ENCODE measurements at regions not wholly inside any gene's neighbourhood (a gene's known extent, or its start where the extent isn't known, plus 50 kb on each side); places are given as distances from the start of the nearest gene placed in this dataset.
"Not testable (repeated sequence)": the region's sequence is repeated elsewhere in the genome, so short reads cannot be mapped to it uniquely, and the experiment has no call there.

DNA sequence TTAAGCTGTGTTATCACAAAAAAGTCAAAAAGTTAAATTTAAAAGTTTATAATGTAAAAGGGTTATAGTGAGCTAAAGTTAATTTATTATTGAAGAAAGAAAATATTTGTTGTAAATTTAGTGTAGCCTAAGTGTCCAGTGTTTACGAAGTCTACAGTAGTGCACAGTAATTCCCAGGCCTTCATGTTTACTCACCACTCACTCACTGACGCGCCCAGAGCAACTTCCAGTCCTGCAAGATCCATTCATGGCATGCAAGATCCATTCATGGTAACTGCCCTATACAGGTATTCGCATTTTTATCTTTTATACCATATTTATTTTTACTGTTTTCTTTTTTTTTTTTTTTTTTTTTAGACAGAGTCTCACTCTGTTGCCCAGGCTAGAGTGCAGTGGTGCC, 69.5 kb downstream of the TPRA1 start:
- DNase-seq (ENCODE audit: low spot score): no peak

GRCh38 chr3:127518456-127519081, 72.0 kb downstream of the TPRA1 start:
- DNase-seq (ENCODE audit: low spot score): no peak

DNA sequence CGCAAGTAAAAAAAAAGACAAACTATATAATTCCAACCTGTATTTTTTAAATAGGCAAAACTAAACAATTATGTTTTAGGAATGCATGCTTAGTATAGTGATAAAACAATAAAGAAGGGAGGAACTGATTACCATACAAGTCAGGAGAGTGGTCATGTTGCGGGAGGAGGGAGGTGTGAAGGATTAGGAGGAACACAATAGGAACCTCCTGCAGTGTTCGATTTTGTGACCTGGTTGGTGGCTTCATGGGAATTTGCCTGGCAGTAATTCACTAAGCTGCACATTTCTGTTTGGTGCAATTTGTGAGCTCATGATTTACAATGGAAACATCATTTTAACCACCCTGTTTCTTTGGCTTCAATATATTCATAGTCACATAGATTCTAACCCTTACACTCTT, 78.3 kb downstream of the TPRA1 start:
- no peak for DNase-seq (ENCODE audit: low spot score)

- DNase-seq (ENCODE audit: low spot score): no peak
These were observed 89.4 kb downstream of the TPRA1 start for GRCh38 chr3:127501177-127501576.

DNA sequence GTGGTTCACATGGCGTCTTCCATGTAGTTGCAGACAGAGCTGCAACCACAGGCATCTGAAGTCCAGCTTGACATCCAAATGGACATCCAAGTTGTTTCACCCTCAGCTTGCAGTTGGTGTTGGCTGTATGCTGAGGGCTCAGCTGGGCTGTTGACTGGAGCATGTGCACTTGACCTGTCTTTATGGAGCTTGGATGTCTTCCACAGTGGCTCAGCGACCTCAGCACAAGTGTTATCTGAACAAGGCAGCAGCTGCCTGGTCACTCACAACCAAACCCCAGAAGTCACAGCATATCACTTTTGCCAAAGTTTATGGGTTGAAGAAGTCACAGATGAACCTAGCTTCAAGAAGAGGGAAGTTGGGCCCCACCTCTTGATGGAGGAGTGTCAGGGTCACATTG, 92.9 kb downstream of the TPRA1 start:
- no peak for DNase-seq (ENCODE audit: low spot score)

- DNase-seq (ENCODE audit: low spot score): no peak
These were observed 93.4 kb downstream of the TPRA1 start for GRCh38 chr3:127497166-127497565.

DNA sequence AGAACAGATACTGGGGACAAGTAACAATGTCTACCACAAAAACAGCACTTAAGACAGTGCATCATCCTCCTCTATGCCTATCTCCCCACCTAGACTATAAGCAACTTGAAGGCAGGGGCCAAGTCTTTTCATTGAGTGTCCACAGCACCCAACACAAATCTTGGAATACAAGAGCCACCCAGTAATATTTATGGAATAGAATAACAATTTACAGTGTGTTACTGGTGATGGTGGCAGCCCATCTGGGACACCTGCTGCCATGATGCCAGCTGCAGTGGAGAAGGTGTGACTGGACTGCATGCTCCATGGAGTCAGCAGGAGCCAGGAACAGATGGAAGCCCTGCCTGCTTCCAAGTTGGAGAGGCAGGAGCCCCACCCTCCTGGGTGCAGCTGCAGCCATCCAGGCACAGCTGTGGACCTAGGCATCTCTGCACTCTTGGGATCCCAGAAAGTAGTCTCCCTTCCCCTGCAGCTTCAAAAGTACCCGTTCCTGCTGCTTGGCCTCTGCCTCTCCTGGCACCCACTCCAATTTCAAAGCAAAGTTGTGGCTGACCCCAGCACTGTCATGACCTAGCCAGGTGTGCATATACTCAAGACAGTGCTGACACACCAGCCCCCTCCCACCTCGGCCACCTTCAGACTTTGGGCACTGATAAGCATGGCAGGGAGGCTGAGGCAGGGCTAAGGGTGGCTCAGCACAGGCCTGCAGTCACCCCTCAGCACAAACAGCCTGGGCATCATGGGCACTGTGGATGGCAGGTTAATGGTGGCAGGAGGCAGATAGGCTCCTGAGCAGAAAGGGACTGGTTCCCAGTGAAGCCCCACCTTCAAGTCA, 94.5 kb downstream of the TPRA1 start:
- DNase-seq (ENCODE audit: low spot score): no peak

GRCh38 chr3:127493924-127494646, 96.4 kb downstream of the TPRA1 start:
- DNase-seq (ENCODE audit: low spot score): no peak

DNA sequence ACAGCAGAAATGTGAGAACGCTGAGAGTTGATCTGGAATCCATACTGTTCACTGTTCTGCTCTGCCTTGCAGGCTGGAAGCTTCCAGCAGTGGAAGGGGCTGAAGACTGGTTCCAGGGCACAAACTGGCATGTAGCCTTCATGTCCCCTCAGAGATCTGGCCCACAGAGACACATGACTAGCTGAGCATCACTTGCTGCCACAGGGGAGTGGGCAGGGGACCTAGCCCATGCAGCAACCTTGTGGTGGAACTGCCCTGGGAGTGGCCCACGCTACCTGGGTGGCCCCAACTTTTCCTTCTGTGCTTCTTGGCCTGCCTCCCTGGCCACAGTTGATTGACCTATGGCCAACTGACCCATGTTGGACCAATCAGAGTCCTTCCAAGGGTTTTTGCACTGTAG, 98.1 kb downstream of the TPRA1 start:
- DNase-seq (ENCODE audit: low spot score): peak; percentile 17

DNA sequence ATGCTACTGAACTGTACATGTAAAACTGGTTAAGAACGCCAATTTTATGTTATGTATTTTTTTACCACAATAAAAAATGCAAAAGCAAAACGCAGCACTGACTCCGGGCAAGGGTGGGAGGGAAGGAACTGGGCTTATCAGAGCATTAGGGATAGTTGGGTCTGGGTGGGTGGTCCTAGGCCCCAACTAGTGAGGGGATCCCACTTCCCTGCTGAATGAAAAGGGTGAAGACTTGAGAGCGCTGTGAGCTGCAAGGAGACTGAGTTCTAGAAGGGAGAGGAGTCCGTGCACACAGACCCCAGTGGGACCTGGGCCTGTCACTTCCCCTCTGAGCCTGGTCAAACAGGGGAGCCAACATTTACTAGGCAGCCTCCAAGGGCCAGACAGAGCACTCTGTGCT, 98.6 kb downstream of the TPRA1 start:
- no peak for DNase-seq (ENCODE audit: low spot score)

- peak; percentile 17 for DNase-seq (ENCODE audit: low spot score)
These were observed 99.2 kb downstream of the TPRA1 start for GRCh38 chr3:127491323-127491722.

DNA sequence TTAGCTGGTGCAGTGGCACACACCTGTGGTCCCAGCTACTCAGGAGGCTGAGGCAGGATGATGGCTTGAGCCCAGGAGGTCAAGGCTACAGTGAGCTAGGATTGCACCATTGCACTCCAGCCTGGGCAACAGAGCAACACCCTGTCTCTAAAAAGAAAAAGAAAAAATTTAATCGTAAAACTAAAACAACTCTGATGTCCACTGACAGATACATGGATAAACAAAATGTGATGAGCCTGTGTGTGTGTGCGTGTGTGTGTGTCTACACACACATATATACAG, 99.6 kb downstream of the TPRA1 start:
- DNase-seq (ENCODE audit: low spot score): not testable (repeated sequence)

DNA sequence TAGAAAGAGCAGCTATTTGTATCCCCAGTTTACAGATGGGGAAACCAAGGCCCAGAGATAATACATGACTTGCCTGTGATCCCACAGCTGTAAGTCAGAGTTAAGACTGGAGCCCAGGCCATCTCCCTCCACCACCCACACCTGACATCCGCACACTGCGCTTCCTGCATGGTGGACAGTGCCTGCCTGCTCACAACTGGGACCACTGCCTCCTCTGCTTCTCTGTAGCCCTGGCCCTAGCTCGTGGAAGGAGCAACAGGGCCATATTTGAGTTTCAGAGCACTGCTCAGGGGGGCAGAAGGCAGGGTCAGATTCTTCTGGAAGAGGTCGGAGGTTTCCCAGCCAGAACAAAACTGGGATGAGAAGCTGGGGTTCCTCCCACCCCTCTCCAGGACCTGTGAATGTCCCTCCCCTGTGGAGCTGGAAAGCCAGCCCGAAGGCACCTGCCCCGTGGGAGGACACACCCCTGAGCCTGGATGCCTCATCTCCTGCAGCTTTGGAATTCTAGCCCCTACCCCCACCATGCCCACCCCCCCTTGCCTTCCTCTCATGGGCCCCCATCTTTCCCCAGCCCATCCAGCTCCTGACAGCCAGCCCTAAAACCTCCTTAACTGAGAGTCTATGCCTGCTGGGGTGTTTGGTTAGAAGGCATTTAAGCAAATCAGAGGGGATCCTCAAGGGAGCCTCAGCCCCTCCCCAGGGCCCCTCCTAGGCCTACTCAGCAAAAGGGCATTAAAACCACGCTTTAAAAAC, 100.1 kb downstream of the TPRA1 start:
- DNase-seq (ENCODE audit: low spot score): peak; percentile 36

- no peak for DNase-seq (ENCODE audit: low spot score)
These were observed 101.2 kb downstream of the TPRA1 start for GRCh38 chr3:127489357-127489756.

DNA sequence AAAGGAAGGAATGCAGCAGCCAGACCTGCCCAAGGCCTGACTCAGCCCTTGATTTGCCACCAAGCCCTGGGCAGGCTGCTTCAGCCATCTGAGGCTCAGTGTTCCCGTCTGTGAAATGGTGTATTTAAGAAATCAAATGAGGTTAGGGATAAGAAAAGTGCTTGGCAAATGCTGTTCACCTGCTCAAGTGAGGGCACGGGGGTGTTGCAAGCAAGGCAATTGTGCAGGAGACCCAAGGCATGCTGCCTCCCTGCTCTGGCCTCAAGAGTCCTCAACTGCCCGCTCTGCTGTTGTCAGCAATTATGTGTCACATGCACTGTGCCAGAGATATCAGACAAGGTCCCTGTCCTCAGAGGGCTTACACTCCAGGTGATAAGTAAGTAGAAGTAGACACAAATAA, 101.8 kb downstream of the TPRA1 start:
- DNase-seq (ENCODE audit: low spot score): peak; percentile 15

DNA sequence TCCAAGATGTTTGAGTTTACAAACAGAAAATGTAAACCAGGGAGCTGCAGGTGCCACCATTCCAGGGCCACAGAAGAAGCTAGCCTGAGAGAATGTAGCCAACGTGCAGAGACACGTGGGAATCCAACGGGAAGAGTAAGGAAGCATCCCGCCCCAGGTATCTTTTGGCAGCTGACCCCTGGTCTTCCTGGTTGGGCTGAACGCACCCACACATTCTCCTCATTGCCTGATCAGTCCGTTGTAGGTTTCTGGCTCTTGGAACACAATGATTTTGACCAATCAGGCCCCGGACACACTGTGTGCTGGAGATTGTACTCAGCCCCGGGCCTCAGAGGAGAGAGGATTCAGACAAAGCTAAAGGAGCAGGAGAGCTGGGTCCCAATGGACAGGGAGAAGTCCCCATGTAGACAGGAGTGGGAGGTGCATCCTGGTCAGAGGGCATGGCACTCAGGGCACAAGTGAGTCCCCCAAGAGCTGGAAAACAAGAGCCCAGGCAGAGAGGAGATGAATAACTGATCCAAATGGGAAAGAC, 102.3 kb downstream of the TPRA1 start:
- DNase-seq (ENCODE audit: low spot score): peak; percentile 23

DNA sequence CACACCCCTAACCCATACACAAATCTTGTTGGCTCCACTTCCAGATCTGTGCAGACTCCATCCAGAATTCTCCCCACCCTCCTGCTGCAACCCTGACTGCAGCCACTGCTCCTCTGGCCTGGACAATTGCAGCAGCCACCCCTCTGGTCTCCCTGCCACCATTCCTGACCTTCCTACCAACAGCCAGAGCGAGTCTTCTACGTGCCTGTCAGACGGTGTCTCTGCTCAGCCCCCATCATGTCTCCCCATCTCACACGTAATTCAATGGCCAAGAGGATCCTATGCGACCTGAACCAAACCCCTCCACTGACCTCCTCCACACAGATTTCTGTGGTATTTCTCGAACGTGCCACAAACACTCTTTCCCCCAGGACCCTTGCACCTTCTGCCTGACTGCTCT, 103.3 kb downstream of the TPRA1 start:
- DNase-seq (ENCODE audit: low spot score): peak; percentile 20

- DNase-seq (ENCODE audit: low spot score): peak; percentile 15
These were observed 104.1 kb downstream of the TPRA1 start for GRCh38 chr3:127486321-127486944.

DNA sequence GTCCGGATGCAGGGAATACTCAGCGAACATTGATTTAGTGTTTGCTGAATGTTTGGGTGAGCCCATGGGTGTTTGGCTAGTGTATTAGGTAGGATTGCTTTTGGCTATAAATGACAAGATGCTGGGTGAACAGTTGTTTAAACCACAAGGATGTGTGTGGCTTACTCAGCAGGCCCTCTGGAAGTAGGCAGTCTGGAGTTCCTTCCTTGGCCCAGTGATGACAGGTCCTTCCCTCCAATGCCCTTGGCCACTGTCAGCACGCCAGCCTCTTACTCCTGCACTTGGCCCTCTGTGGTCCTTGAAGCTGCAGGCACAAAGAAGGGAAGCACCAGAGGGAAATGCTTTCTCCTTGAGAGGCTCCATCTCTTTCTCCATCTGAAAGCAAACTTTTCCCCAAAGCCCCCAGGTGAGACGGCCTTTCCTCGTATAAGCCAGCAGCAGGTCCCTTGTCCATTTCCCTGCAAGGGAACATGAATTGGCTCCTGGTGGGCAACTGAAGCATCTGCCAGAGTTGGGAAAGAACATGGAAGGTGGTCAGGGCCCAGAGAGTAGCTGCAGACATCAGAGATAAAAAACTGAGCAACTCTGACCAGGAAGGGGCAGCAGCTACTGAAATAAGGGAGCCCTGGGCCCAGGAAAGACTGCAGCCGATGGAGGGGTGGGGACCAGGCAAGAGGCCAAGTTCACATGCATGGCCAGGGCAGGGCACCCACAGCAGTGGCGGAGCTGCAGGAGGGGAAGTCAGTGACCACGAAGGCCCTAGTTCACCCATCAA, 105.0 kb downstream of the TPRA1 start:
- DNase-seq (ENCODE audit: low spot score): peak; percentile 32

GRCh38 chr3:127484601-127485388, 105.7 kb downstream of the TPRA1 start:
- DNase-seq (ENCODE audit: low spot score): peak; percentile 5
